HEK293 (cell line): ENCODE measurements at regions not wholly inside any gene's neighbourhood (a gene's known extent, or its start where the extent isn't known, plus 50 kb on each side); places are given as distances from the start of the nearest gene placed in this dataset.

Experiments used
- CTCF ChIA-PET: fragments of 350-600 bp; formaldehyde crosslinking; extraction: SDS; loops from one replicate; lab custom pipeline; 2021; ENCODE audit warnings: antibody characterized with exemption; lab: Yijun Ruan, JAX
- POLR2A ChIA-PET: fragments of 300-600 bp; formaldehyde crosslinking; extraction: SDS; loops from one replicate; lab custom pipeline; 2020; ENCODE audit warnings: antibody characterized with exemption, inconsistent platforms; lab: Yijun Ruan, JAX
- H3K27ac ChIP-seq: fragments of 200-500 bp; sonication (Bioruptor generic); 2 replicates; pipeline ENCODE4 v1.5.1; 2014; ENCODE audit warnings: low read depth, low read length, control low read depth, inconsistent platforms; ENCODE audit errors: extremely low read depth
- H3K36me3 ChIP-seq, 2 experiments: fragments of 200-500 bp in 1 of 2; sonication (Bioruptor generic) in 1 of 2; 1 replicate in 1 of 2; 2 replicates in 1 of 2; pipeline ENCODE4 v1.5.1; 2014 to 2017; ENCODE audit warnings: inconsistent platforms in 2 of 2, low read length in 2 of 2; ENCODE audit not compliant: control insufficient read depth in 2 of 2, insufficient read depth in 1 of 2
- H3K4me1 ChIP-seq: fragments of 200-500 bp; sonication (Bioruptor generic); 2 replicates; pipeline ENCODE4 v1.5.1; 2014; ENCODE audit warnings: mild to moderate bottlenecking, low read length, inconsistent platforms; ENCODE audit not compliant: control insufficient read depth, insufficient read depth
- H3K4me3 ChIP-seq: 2 replicates; pipeline ENCODE4 v1.5.1; 2011; ENCODE audit warnings: low read depth, mild to moderate bottlenecking, control low read depth, low read length, moderate library complexity
- H3K9me3 ChIP-seq: fragments of 200-500 bp; sonication (Bioruptor generic); 2 replicates; pipeline ENCODE4 v1.5.1; 2014; ENCODE audit warnings: low read depth, low read length, inconsistent platforms; ENCODE audit not compliant: control insufficient read depth, insufficient read depth
- GLIS2 ChIP-seq: fragments of 450-650 bp; formaldehyde crosslinking; IDR thresholded peaks from 2 replicates; pipeline ENCODE4 v1.5.1; 2016; ENCODE audit warnings: missing biosample characterization, missing genetic modification characterization
- MYNN ChIP-seq: fragments of 450-650 bp; formaldehyde crosslinking; IDR thresholded peaks from 2 replicates; pipeline ENCODE4 v1.5.1; 2016; ENCODE audit warnings: missing biosample characterization, missing genetic modification characterization, borderline replicate concordance
- REST ChIP-seq: fragments of 450-650 bp; formaldehyde crosslinking; IDR thresholded peaks from 2 replicates; pipeline ENCODE4 v1.5.1; 2016; ENCODE audit warnings: missing biosample characterization, missing genetic modification characterization
- ZBTB11 ChIP-seq: fragments of 450-650 bp; formaldehyde crosslinking; conservative IDR thresholded peaks from 2 replicates; pipeline ENCODE4 v1.5.1; 2016; ENCODE audit warnings: low read depth, missing biosample characterization, missing genetic modification characterization
- ZFHX2 ChIP-seq: fragments of 450-650 bp; formaldehyde crosslinking; conservative IDR thresholded peaks from 2 replicates; pipeline ENCODE4 v1.5.1; 2016; ENCODE audit warnings: missing biosample characterization, missing genetic modification characterization
- ZFP69B ChIP-seq: fragments of 450-650 bp; formaldehyde crosslinking; IDR thresholded peaks from 2 replicates; pipeline ENCODE4 v1.5.1; 2016; ENCODE audit warnings: missing biosample characterization, missing genetic modification characterization
- ZNF148 ChIP-seq: fragments of 450-650 bp; formaldehyde crosslinking; IDR thresholded peaks from 2 replicates; pipeline ENCODE4 v1.5.0; 2017; ENCODE audit warnings: missing biosample characterization, missing genetic modification characterization, borderline replicate concordance
- ZNF26 ChIP-seq: fragments of 450-650 bp; formaldehyde crosslinking; IDR thresholded peaks from 2 replicates; pipeline ENCODE4 v1.5.1; 2016; ENCODE audit warnings: missing biosample characterization, missing genetic modification characterization
- ZNF302 ChIP-seq: fragments of 450-650 bp; formaldehyde crosslinking; IDR thresholded peaks from 2 replicates; pipeline ENCODE4 v1.5.1; 2016; ENCODE audit warnings: missing biosample characterization, missing genetic modification characterization, low read depth
- ZNF513 ChIP-seq: fragments of 450-650 bp; IDR thresholded peaks from 2 replicates; pipeline ENCODE4 v1.5.1; 2018; ENCODE audit warnings: missing biosample characterization, missing genetic modification characterization
- ZNF560 ChIP-seq: fragments of 450-650 bp; formaldehyde crosslinking; IDR thresholded peaks from 2 replicates; pipeline ENCODE4 v1.5.1; 2017; ENCODE audit warnings: missing biosample characterization, missing genetic modification characterization, borderline replicate concordance
- ZNF561 ChIP-seq: fragments of 450-650 bp; IDR thresholded peaks from 2 replicates; pipeline ENCODE4 v1.5.1; 2018; ENCODE audit warnings: missing biosample characterization, missing genetic modification characterization, borderline replicate concordance
- ZNF626 ChIP-seq: fragments of 450-650 bp; sonication (Bioruptor Pico); formaldehyde crosslinking; IDR thresholded peaks from 2 replicates; pipeline ENCODE4 v1.5.1; 2018; ENCODE audit warnings: missing biosample characterization, missing genetic modification characterization, inconsistent platforms
- ZSCAN4 ChIP-seq: fragments of 450-650 bp; formaldehyde crosslinking; IDR thresholded peaks from 2 replicates; pipeline ENCODE4 v1.5.1; 2017; ENCODE audit warnings: missing biosample characterization, missing genetic modification characterization
- ZSCAN5A ChIP-seq: fragments of 450-650 bp; formaldehyde crosslinking; IDR thresholded peaks from 2 replicates; pipeline ENCODE4 v1.5.1; 2016; ENCODE audit warnings: missing biosample characterization, missing genetic modification characterization

- H3K27ac ChIP-seq = no peak overlapping the region
- ChIA-PET CTCF (interaction anchor here (0.6 kb wide), 1 partner anchor 679 kb away, joined by 5 read pairs; no protein-coding TSS in a partner anchor), POLR2A (no interaction called here)
- H3K4me1 ChIP-seq = no peaks in the 10 kb centered on the region
- H3K4me3 ChIP-seq = no peak overlapping the region
- H3K9me3 ChIP-seq = no peaks in the 10 kb centered on the region
- no peaks in the 10 kb centered on the region for H3K36me3 ChIP-seq
- TF ChIP-seq ZNF513 (tag by site-specific recombination) = no peak
- no peak for TF ChIP-seq ZNF26
- no peak for TF ChIP-seq ZNF302 (tag by site-specific recombination)
- no peak for TF ChIP-seq ZNF560 (tag by site-specific recombination)
- no peak for TF ChIP-seq ZSCAN4 (tag by site-specific recombination)
- no peak for TF ChIP-seq ZFP69B
- TF ChIP-seq ZNF561 = no peak
- TF ChIP-seq ZNF626 (tag by site-specific recombination) = no peak
- TF ChIP-seq ZNF148 (tag by site-specific recombination) = no peak
- TF ChIP-seq GLIS2 (tag by site-specific recombination) = no peak
- TF ChIP-seq ZBTB11 (tag by site-specific recombination) = no peak
- TF ChIP-seq REST (tag by site-specific recombination) = no peak
- TF ChIP-seq MYNN (tag by site-specific recombination) = no peak
- TF ChIP-seq ZSCAN5A (tag by site-specific recombination) = no peak
- TF ChIP-seq ZFHX2 (tag by site-specific recombination) = no peak
These were observed 1473.9 kb upstream of the GBE1 start for GRCh38 chr3:83235180-83235814.
